Keratinocyte (primary cell): ENCODE measurements at regions not wholly inside any gene's neighbourhood (a gene's known extent, or its start where the extent isn't known, plus 50 kb on each side); places are given as distances from the start of the nearest gene placed in this dataset.

Experiments
- EZH2 ChIP-seq: IDR thresholded peaks from one replicate; pipeline ENCODE4 v1.6.1; 2012; ENCODE audit warnings: inconsistent platforms, mild to moderate bottlenecking, low read length, moderate library complexity
- TF ChIP-seq, protein P1 (sequence below), 3 experiments: IDR thresholded peaks in 1 of 3; conservative IDR thresholded peaks in 1 of 3; optimal IDR thresholded peaks in 1 of 3; 2 replicates in 2 of 3; 3 replicates in 1 of 3; pipeline versions ENCODE3 to v1.5.1; 2011; ENCODE audit warnings: low read length in 3 of 3, mild to moderate bottlenecking in 3 of 3, moderate library complexity in 2 of 3, control low read depth in 1 of 3, inconsistent platforms in 1 of 3; ENCODE audit not compliant: insufficient read depth in 2 of 3; ENCODE audit errors: extremely low read depth in 1 of 3

- TF ChIP-seq, protein P1, sequence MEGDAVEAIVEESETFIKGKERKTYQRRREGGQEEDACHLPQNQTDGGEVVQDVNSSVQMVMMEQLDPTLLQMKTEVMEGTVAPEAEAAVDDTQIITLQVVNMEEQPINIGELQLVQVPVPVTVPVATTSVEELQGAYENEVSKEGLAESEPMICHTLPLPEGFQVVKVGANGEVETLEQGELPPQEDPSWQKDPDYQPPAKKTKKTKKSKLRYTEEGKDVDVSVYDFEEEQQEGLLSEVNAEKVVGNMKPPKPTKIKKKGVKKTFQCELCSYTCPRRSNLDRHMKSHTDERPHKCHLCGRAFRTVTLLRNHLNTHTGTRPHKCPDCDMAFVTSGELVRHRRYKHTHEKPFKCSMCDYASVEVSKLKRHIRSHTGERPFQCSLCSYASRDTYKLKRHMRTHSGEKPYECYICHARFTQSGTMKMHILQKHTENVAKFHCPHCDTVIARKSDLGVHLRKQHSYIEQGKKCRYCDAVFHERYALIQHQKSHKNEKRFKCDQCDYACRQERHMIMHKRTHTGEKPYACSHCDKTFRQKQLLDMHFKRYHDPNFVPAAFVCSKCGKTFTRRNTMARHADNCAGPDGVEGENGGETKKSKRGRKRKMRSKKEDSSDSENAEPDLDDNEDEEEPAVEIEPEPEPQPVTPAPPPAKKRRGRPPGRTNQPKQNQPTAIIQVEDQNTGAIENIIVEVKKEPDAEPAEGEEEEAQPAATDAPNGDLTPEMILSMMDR (optimal IDR thresholded peaks at IDR 0.05 in 1 of 3, IDR thresholded peaks at IDR 0.05 in 1 of 3, conservative IDR thresholded peaks at IDR 0.05 in 1 of 3; ENCODE audit: extremely low read depth in 1 of 3, insufficient read depth in 2 of 3, low read length in 3 of 3), result no peak
- TF ChIP-seq EZH2, result no peak
Measured at GRCh38 chr7:42991913-42992591, 59.9 kb downstream of the MRPL32 start.
